ENCODE measurements at regions not wholly inside any gene's neighbourhood (a gene's known extent, or its start where the extent isn't known, plus 50 kb on each side); places are given as distances from the start of the nearest gene placed in this dataset.

GRCh38 chr6:44567406-44567805, 179.9 kb downstream of the CDC5L start:
- intact Hi-C loops (cut with DNase I), result no loop called here
- Histone ChIP-seq H3K9ac (ENCODE audit: low read depth in 2 of 2, low read length in 2 of 2) (no peak overlapping the region), H3K4me1 (no peaks in the 10 kb centered on the region), H3K27me3 (no peaks in the 10 kb centered on the region), H3K9me3 (no peaks in the 10 kb centered on the region), H3K27ac (no peak overlapping the region), H3K4me3 (no peak overlapping the region), H3K36me3 (no peaks in the 10 kb centered on the region)
- no peak for TF ChIP-seq CTCF (IDR thresholded peaks at IDR 0.05)
- no peak for DNase-seq

GRCh38 chr6:44569131-44569530, 181.6 kb downstream of the CDC5L start:
- Histone ChIP-seq H3K27me3 (no peaks in the 10 kb centered on the region), H3K9me3 (no peaks in the 10 kb centered on the region), H3K4me3 (no peak overlapping the region), H3K4me1 (no peaks in the 10 kb centered on the region), H3K27ac (no peak overlapping the region), H3K36me3 (no peaks in the 10 kb centered on the region), H3K9ac (ENCODE audit: low read depth in 2 of 2, low read length in 2 of 2) (no peak overlapping the region)
- intact Hi-C loops (cut with DNase I), result no loop called here
- DNase-seq, result no peak
- no peak for TF ChIP-seq CTCF (IDR thresholded peaks at IDR 0.05)

- no peak overlapping the region for H3K9ac ChIP-seq (ENCODE audit: low read depth in 2 of 2, low read length in 2 of 2)
- H3K9me3 ChIP-seq, result no peaks in the 10 kb centered on the region
- no peaks in the 10 kb centered on the region for H3K27me3 ChIP-seq
- H3K36me3 ChIP-seq, result no peaks in the 10 kb centered on the region
- no peak for TF ChIP-seq CTCF (IDR thresholded peaks at IDR 0.05)
- intact Hi-C loops (cut with DNase I), result no loop called here
- H3K4me1 ChIP-seq, result no peaks in the 10 kb centered on the region
- no peak overlapping the region for H3K27ac ChIP-seq
- no peak for DNase-seq
- no peak overlapping the region for H3K4me3 ChIP-seq
Observed at GRCh38 chr6:44569931-44570385, 182.5 kb downstream of the CDC5L start.

GRCh38 chr6:44571510-44571909, 184.0 kb downstream of the CDC5L start:
- no peak for DNase-seq
- H3K36me3 ChIP-seq, result no peaks in the 10 kb centered on the region
- H3K27me3 ChIP-seq, result no peaks in the 10 kb centered on the region
- no peak for TF ChIP-seq CTCF (IDR thresholded peaks at IDR 0.05)
- no peak overlapping the region for H3K4me3 ChIP-seq
- intact Hi-C loops (cut with DNase I), result no loop called here
- no peaks in the 10 kb centered on the region for H3K4me1 ChIP-seq
- no peak overlapping the region for H3K9ac ChIP-seq (ENCODE audit: low read depth in 2 of 2, low read length in 2 of 2)
- no peak overlapping the region for H3K27ac ChIP-seq
- no peaks in the 10 kb centered on the region for H3K9me3 ChIP-seq

DNA sequence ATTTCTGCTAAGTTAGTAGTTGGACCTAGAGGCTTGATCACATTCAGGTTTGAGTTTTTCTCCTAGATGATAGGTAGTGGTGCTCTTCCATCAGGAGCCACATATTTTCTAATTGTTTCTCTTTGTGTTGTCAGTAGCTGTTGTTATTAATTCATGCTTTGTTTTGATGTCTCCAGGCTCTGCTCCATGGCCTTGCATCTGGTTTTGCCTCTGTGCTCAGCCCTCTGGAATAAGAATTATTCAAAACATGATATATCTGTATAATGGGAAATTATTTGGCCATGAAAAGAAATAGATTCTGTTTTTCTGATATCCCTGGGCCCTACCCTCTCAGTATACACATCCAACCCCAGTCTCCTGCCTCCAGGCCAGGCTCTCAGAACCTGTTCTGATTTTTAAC, 184.8 kb downstream of the CDC5L start:
- H3K9me3 ChIP-seq, result no peaks in the 10 kb centered on the region
- H3K9ac ChIP-seq (ENCODE audit: low read depth in 2 of 2, low read length in 2 of 2), result no peak overlapping the region
- H3K36me3 ChIP-seq, result no peaks in the 10 kb centered on the region
- H3K27ac ChIP-seq, result no peak overlapping the region
- TF ChIP-seq CTCF (IDR thresholded peaks at IDR 0.05), result no peak
- DNase-seq, result no peak
- H3K4me3 ChIP-seq, result no peak overlapping the region
- no peaks in the 10 kb centered on the region for H3K27me3 ChIP-seq
- intact Hi-C loops (cut with DNase I), result no loop called here
- no peaks in the 10 kb centered on the region for H3K4me1 ChIP-seq

DNA sequence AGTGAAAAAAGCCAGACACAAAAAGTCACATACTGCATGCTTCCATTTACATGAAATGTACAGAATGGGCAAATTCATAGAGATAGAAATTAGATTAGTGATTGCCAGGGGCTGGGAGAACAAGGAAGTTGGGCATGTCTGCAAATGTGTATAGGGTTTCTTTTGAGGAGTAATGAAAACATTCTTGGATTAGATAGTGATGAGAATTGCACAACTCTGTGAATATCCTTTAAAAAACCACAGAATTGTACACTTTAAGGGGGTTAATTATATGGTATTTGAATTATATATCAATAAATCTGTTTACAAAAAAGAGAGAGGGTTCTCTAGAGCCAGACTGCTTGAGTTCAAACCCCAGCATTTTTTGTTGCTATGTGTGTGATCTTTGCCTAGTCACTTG, 188.1 kb downstream of the CDC5L start:
- H3K4me1 ChIP-seq, result no peaks in the 10 kb centered on the region
- intact Hi-C loops (cut with DNase I), result no loop called here
- no peak for DNase-seq
- no peaks in the 10 kb centered on the region for H3K27me3 ChIP-seq
- H3K27ac ChIP-seq, result no peak overlapping the region
- no peaks in the 10 kb centered on the region for H3K9me3 ChIP-seq
- no peaks in the 10 kb centered on the region for H3K36me3 ChIP-seq
- no peak overlapping the region for H3K4me3 ChIP-seq
- TF ChIP-seq CTCF (IDR thresholded peaks at IDR 0.05), result no peak
- no peak overlapping the region for H3K9ac ChIP-seq (ENCODE audit: low read depth in 2 of 2, low read length in 2 of 2)

Measured in colonic mucosa (tissue), 4 donors.